ENCODE measurements at regions not wholly inside any gene's neighbourhood (a gene's known extent, or its start where the extent isn't known, plus 50 kb on each side); places are given as distances from the start of the nearest gene placed in this dataset.

GRCh38 chr5:136425921-136426320, 60.6 kb upstream of the TRPC7 start:
- H3K27me3 Mint-ChIP-seq (ENCODE audit: insufficient read depth, unreplicated experiment), result peaks cover 23% of the 10 kb centered on the region
- intact Hi-C loops (cut with micrococcal nuclease; ENCODE audit: unreplicated experiment), result loop anchor here (1.0 to 10.0 kb wide), 5 partner anchors 52 to 541 kb away; partner anchors contain the start of gene TRPC7

GRCh38 chr5:136424835-136425584, 59.7 kb upstream of the TRPC7 start:
- Mint-ChIP-seq H3K27ac (ENCODE audit: unreplicated experiment) (no peak overlapping the region), H3K9me3 (ENCODE audit: unreplicated experiment) (no peaks in the 10 kb centered on the region), H3K27me3 (ENCODE audit: insufficient read depth, unreplicated experiment) (peaks cover 24% of the 10 kb centered on the region), H3K4me3 (ENCODE audit: unreplicated experiment) (no peak overlapping the region), H3K4me1 (ENCODE audit: low read depth, unreplicated experiment) (no peaks in the 10 kb centered on the region), H3K36me3 (ENCODE audit: insufficient read depth, unreplicated experiment) (no peaks in the 10 kb centered on the region)
- intact Hi-C loops (cut with micrococcal nuclease; ENCODE audit: unreplicated experiment), result loop anchor here (1.0 to 10.0 kb wide), 5 partner anchors 51 to 540 kb away; partner anchors contain the start of gene TRPC7
- ChIA-PET POLR2A (no interaction called here), CTCF (no interaction called here)
- BruUV-seq (replicated peaks), result no TSS peak
- no peaks in the 10 kb centered on the region for H3K4me1 ChIP-seq
- peak; percentile 83 to 89 for DNase-seq
- H3K9me3 ChIP-seq, result no peaks in the 10 kb centered on the region
- H3K36me3 ChIP-seq (ENCODE audit: control insufficient read depth, insufficient read depth, low read length), result no peaks in the 10 kb centered on the region
- H3K27me3 ChIP-seq (replicated peaks; ENCODE audit: control insufficient read depth, insufficient read depth, low read length), result no peaks in the 10 kb centered on the region
- no peak overlapping the region for H3K4me3 ChIP-seq (ENCODE audit: low read depth, low read length)
- TF ChIP-seq, protein P1, sequence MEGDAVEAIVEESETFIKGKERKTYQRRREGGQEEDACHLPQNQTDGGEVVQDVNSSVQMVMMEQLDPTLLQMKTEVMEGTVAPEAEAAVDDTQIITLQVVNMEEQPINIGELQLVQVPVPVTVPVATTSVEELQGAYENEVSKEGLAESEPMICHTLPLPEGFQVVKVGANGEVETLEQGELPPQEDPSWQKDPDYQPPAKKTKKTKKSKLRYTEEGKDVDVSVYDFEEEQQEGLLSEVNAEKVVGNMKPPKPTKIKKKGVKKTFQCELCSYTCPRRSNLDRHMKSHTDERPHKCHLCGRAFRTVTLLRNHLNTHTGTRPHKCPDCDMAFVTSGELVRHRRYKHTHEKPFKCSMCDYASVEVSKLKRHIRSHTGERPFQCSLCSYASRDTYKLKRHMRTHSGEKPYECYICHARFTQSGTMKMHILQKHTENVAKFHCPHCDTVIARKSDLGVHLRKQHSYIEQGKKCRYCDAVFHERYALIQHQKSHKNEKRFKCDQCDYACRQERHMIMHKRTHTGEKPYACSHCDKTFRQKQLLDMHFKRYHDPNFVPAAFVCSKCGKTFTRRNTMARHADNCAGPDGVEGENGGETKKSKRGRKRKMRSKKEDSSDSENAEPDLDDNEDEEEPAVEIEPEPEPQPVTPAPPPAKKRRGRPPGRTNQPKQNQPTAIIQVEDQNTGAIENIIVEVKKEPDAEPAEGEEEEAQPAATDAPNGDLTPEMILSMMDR (IDR thresholded peaks at IDR 0.05; ENCODE audit: insufficient read depth in 1 of 2, low read depth in 1 of 2, low read length in 1 of 2, severe bottlenecking in 1 of 2, unreplicated experiment in 1 of 2), result peak; percentile 84 to 93

More at GRCh38 chr5:136425921-136426320, 60.6 kb upstream of the TRPC7 start:
- ChIA-PET POLR2A (no interaction called here), CTCF (no interaction called here)
- H3K4me1 Mint-ChIP-seq (ENCODE audit: low read depth, unreplicated experiment), result no peaks in the 10 kb centered on the region
- no peaks in the 10 kb centered on the region for H3K9me3 Mint-ChIP-seq (ENCODE audit: unreplicated experiment)
- H3K36me3 Mint-ChIP-seq (ENCODE audit: insufficient read depth, unreplicated experiment), result no peaks in the 10 kb centered on the region
- H3K4me3 Mint-ChIP-seq (ENCODE audit: unreplicated experiment), result no peak overlapping the region
- no peaks in the 10 kb centered on the region for H3K9me3 ChIP-seq
- no TSS peak for BruUV-seq (replicated peaks)
- no peak overlapping the region for H3K27ac Mint-ChIP-seq (ENCODE audit: unreplicated experiment)
- TF ChIP-seq, protein P1 (IDR thresholded peaks at IDR 0.05; ENCODE audit: insufficient read depth in 1 of 2, low read depth in 1 of 2, low read length in 1 of 2, severe bottlenecking in 1 of 2, unreplicated experiment in 1 of 2), result no peak
- no peaks in the 10 kb centered on the region for H3K27me3 ChIP-seq (replicated peaks; ENCODE audit: control insufficient read depth, insufficient read depth, low read length)
- no peaks in the 10 kb centered on the region for H3K4me1 ChIP-seq
- H3K4me3 ChIP-seq (ENCODE audit: low read depth, low read length), result no peak overlapping the region
- no peaks in the 10 kb centered on the region for H3K36me3 ChIP-seq (ENCODE audit: control insufficient read depth, insufficient read depth, low read length)
- no peak for DNase-seq

- H3K27ac Mint-ChIP-seq (ENCODE audit: unreplicated experiment), result no peak overlapping the region
- ChIA-PET POLR2A (no interaction called here), CTCF (no interaction called here)
- Histone ChIP-seq H3K36me3 (ENCODE audit: control insufficient read depth, insufficient read depth, low read length) (no peaks in the 10 kb centered on the region), H3K27me3 (replicated peaks; ENCODE audit: control insufficient read depth, insufficient read depth, low read length) (no peaks in the 10 kb centered on the region), H3K4me3 (ENCODE audit: low read depth, low read length) (no peak overlapping the region), H3K4me1 (no peaks in the 10 kb centered on the region), H3K9me3 (no peaks in the 10 kb centered on the region)
- no peaks in the 10 kb centered on the region for H3K36me3 Mint-ChIP-seq (ENCODE audit: insufficient read depth, unreplicated experiment)
- no TSS peak for BruUV-seq (replicated peaks)
- TF ChIP-seq, protein P1 (IDR thresholded peaks at IDR 0.05; ENCODE audit: insufficient read depth in 1 of 2, low read depth in 1 of 2, low read length in 1 of 2, severe bottlenecking in 1 of 2, unreplicated experiment in 1 of 2), result no peak
- H3K4me1 Mint-ChIP-seq (ENCODE audit: low read depth, unreplicated experiment), result no peaks in the 10 kb centered on the region
- peaks cover 25% of the 10 kb centered on the region for H3K27me3 Mint-ChIP-seq (ENCODE audit: insufficient read depth, unreplicated experiment)
- no peak overlapping the region for H3K4me3 Mint-ChIP-seq (ENCODE audit: unreplicated experiment)
- no peaks in the 10 kb centered on the region for H3K9me3 Mint-ChIP-seq (ENCODE audit: unreplicated experiment)
- DNase-seq, result no peak
- intact Hi-C loops (cut with micrococcal nuclease; ENCODE audit: unreplicated experiment), result loop anchor here (2.0 to 10.0 kb wide), 3 partner anchors 59 to 539 kb away; partner anchors contain the start of gene TRPC7
Observed at GRCh38 chr5:136423944-136424606, 58.7 kb upstream of the TRPC7 start.

All from Caco-2 (cell line).